Bone marrow (tissue), 2 donors: ENCODE measurements at regions not wholly inside any gene's neighbourhood (a gene's known extent, or its start where the extent isn't known, plus 50 kb on each side); places are given as distances from the start of the nearest gene placed in this dataset.
"Not testable (repeated sequence)": the region's sequence is repeated elsewhere in the genome, so short reads cannot be mapped to it uniquely, and the experiment has no call there.

Source experiments
- DNase-seq, 2 donors: peaks; one replicate each; lab custom pipeline; 2025; lab: John Stamatoyannopoulos, UW

DNA sequence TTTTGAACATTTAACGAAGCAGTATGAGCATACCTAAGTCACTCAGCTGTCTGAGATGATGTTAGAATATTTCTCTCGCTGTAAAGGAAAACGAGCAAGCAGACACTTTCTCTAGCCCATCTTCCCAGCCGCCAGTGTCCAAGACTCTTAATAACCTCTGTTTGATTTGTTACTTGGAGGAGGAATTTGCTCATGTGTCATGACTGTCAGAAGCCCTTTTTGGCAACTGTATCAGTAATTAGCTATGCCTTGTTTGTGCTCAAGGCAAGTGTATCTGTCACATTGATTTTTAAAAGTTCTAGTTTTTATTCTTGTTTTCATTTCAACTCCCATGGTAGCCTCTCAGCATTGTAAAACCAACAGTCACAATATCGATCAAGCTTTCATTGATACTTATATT, 828.4 kb upstream of the SLC10A2 start:
- no peak for DNase-seq

DNA sequence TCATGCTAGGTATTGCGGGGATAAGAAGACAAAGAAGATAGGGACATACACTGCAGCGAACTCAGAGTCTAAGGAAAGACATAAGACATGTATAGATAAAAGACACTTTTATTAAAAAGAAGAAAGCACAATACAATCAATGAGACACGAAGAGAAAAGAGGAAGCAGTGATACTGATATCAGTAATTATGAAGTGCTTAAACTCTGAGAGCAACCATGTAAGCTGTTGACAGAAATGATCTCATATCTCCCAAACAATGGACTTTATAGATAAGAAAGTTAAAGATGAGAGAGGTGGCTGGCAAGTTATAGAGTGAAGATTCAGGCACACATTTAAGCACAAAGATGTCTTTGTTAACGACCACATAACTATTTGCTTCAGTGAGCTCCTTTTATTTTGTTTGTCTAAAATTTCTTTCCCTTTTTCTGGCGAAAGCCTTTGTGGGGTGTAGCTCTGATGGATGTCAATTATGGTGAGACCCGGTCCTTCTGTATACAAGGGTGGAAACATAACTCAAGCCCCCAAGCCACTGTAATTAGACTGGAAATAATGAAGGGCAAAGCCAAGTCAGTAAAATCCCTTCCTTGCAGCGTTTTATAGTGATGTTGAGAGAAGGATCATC, 818.0 kb upstream of the SLC10A2 start:
- no peak for DNase-seq

DNA sequence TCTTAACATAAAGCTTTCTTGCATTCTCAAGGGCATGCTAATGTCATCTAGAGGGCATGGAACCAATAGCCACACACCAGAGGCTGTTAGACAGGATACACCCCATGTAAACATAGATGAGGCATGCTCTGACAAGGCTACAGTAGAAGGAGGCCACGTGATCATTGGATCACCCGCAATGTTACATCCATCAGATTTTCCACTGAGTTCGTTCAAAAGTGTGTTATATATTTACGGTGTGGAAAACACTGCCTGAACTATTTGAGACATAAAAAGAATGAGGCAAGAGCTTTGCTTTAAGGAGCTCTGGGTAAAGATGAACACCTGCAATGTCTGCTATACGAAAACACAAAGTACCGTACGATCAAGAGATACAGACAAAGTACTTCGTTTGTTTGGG, 817.5 kb upstream of the SLC10A2 start:
- no peak for DNase-seq

DNA sequence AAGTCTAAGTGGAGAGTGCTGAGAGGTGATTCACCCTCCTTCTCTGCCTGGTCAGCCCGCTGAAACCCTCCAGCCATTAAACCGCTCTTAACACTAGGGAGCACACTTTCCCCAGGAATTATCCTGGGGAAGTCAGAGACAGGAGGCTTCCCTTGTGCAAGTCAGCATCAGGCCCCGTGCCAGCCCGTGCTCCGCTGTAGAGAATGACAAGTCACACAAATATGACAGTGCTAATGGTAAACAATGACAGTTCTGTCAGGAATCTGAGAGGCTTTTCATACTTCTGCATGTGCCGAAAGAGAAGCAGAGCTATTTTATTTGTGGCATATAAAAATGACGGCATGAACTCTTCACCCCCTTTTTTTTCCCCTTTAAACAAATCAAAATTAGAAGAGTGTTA, 816.9 kb upstream of the SLC10A2 start:
- DNase-seq: no peak

DNA sequence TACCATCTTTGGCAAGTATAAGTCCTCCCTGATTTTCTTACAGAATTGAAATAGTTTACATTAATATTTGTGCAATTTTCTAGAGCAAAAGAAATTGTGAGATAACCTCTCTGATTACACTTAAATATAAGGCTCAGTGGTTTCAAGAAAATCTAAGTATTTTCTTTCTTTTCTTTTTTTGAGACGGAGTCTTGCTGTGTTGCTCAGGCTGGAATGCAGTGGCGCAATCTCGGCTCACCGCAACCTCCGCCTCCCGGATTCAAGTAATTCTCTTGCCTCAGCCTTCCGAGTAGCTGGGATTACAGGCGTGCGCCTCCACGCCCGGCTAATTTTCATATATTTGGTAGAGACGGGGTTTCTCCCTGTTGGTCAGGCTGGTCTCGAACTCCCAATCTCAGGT, 813.9 kb upstream of the SLC10A2 start:
- not testable (repeated sequence) for DNase-seq

DNA sequence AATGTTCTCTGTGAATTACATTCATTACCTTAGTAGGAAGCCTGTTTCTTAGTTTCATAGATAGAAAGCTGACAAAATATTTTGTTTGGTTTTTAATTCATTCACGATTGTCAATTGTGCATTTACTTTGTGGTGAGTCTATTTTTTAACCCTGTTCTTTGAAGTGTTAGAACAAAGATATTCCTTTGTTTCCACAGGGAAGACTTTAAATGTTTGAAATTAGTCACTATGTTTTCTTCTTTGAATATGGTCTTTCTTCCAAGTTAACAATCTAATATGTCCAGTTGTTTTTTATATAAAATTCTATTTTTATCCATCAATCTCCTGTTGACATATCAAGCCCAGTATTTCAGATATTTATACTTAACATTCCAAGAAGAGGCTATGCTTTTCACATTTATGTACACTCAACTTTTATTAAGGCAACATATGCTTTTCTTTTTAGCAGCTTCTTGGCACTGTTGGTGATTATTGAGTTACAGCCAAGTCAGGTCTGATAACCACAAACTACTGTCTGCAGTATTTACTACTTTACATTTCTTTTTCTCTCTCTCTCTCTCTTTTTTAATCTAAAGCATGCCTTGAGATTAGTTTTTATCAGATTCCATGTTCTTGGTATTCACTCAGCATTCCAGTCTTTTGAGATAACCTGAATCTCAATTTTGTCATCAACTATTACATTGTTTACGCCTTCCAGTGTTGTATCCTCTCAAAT, 812.8 kb upstream of the SLC10A2 start:
- no peak for DNase-seq

DNA sequence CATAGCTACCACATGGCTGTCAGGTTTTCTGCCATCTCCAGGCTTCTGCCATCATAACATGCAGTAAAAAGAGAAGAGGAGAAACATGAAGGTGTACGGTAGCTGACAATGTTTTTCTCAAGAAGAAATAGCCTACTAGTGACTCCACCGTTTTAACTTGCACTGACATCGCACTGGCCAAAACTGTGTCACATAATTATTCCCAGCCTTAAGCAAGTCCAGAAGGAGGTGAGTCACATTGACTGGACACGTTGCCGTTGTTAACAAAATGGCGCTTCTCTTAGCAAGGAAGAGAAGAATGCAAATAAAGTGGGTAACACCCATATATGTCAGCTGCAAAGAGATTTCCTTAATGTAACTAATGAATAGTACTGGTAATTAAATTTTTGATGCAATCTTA, 810.4 kb upstream of the SLC10A2 start:
- DNase-seq: no peak

DNA sequence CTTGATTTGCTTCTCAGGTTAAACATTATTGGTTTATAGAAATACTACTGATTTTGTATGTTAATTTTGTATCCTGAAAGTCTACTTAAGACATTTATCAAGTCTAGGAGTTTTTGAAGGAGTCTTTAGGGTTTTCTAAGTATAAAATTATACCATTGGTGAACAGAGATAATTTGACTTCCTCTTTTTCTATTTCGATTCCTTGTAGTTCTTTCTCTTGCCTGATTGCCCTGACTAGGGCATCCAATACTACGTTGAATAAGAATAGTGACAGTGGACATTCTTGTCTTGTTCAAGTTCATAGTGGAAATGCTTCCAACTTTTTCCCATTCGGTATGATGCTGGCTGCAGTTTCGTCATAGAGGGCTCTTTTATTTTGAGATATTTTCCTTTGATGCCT, 807.5 kb upstream of the SLC10A2 start:
- DNase-seq: no peak

DNA sequence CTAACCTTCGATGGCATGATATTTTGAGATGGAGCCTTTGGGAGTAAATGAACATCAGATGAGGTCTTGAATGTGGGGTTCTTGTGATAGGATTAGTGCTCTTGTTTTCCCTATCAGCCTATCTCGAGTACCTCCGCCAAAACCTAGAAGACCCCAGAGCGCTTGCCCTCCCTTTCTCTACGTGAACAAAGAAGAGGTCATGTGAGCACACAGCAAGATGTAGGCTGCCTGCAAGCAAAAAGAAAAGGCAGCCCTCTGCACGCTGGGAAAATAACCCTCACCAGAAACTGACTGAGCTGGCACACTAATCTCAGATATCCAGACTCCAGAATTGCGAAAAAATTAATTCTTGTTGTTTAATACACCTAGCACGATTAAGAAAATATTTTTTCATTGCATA, 799.8 kb upstream of the SLC10A2 start:
- no peak for DNase-seq

DNA sequence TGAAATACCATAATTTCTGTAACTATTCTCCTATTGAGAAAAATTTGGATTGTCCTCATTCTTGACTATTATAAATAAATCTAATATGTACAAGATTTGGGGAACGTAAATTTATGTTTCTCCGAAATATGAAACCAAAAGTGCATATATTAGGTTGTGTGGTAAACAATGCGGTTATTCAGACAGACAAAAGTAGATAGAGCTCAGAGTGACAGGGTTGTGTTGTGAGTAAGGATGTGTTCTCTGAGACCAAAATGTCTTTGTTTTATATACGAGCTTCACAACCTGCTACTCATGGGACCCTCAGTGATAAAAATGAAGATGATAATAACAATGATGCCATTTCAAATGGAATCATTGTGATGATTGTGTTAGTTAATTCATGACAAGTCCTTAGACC, 796.3 kb upstream of the SLC10A2 start:
- no peak for DNase-seq

DNA sequence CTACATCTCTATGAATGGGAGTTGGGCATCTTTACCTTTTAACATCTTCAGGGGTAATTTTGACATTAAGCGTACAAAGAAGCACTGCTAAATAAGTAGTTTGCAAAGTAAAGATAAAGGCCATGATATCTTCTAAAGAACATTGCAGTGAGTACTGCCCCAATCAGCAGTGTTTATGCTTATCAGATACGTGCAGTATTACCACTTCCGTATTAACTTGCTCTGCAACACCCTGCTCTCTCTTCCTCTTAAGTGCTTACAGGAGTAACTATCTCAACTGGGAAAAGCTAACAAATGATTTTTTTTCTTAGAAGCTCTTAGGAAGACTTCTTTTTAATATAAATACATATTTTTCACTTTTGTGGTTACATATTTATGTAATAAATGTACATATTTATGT, 793.7 kb upstream of the SLC10A2 start:
- no peak for DNase-seq

DNA sequence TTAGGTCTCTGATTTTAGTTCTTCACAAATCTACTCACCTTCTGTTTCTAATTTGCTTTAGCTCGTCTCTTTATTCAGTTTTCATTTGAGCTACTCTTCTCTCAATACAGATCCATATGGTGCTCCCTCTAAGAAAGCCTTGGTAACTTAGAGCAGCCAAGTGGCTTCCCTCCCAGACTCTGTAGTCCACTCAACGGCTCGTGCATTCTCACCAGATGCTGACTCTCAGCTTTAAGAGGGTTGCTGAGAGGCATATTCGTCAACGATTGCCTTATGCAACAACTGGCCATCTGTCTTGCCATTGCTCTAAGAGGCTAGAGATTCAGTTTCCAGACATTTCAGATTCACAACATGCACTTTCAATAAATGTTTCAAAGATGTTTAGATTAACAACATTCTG, 785.8 kb upstream of the SLC10A2 start:
- DNase-seq: no peak

DNA sequence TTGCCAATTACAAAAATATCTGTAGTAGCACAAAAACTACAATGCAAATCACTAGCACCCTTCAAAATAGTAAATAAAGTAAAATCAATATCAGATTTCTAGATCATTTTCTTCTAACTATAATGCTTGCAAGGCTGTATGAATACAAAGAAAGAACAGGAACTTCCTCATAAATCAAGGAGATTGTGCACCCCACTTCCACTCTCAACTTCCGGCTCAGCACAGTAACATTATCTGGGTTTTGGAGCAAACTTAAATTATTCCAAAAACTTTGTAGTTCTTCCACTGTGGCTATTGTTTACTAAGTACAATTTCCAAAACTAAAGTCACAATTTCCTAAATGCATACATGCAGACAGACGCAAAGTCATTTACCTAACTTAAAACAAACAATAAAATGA, 778.3 kb upstream of the SLC10A2 start:
- DNase-seq: no peak

DNA sequence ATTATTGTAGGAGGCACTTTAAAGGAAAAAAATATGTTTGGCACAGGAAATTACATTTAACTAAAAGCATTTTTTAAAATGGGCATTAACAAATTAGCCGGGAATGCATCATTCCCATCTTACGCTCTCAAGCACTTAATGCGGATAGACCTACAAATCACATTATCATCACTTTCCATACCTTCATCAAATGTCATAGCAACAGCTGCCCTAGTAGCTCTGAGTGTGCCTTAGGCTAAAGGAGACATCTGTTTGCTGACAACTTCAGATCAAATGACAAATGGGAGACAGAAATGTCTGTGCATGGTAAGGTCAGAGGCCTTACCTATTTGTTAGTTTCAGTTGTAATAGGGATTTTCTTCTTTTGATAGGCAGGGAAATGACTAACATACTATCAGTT, 773.2 kb upstream of the SLC10A2 start:
- DNase-seq: no peak

DNA sequence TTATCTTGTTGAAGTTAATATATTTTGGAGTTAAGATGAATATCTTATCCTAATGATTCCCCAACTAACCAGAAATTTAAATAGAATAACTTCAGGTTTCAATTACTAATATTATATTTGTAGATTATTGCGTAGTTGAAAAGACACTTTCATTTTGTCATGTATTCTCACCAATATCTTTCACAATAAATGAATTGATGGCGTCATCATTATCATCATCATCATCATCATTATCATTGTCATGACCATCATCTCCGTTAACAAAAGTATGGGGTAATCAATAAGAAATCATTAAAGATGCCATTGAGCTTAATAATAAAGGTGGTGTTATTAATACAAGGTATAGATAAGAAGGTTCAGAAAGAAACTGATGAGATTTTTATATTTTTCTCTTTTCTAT, 768.8 kb upstream of the SLC10A2 start:
- no peak for DNase-seq

DNA sequence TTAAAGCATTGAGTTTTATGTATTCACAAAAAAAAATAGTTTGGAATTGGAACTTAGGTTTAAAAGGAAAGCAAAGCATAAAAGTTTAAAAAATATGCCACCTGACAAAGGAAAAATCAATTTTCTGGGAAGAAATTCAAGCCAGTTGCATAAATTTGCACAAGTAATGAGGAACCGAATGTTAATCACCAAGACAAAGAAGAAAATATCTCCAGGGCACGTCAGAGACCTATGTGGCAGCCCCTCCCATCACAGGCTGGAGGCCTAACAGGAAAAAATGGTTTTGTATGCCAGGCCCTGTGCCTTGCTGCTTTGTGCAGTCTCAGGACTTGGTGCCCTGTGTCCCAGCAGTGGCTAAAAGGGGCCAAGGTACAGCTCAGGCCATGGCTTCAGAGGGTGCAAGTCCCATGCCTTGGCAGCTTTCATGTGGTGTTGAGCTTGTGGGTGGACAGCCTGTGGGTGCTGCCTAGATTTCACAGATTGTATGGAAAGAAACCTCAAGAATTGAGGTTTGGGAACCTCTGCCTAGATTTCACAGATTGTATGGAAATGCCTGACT, 767.2 kb upstream of the SLC10A2 start:
- DNase-seq: no peak

DNA sequence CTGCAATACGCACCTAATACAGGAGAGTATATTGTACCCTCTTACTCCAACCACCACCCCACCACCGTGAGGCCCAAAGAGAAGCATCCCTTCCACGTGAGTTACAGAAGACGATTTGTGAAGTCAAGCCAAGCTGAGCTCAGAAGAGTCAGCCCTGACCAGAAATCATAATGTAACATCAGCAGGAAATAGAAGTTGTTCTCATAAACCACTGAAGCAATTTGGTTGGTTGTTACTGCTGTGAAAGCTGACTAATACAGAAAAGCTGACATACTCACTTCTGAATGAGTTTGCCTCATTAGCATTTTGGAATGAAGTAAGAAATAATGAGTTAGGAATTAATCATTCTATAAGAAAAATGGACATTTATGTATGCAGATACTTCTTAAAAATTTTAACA, 749.4 kb upstream of the SLC10A2 start:
- DNase-seq: no peak

DNA sequence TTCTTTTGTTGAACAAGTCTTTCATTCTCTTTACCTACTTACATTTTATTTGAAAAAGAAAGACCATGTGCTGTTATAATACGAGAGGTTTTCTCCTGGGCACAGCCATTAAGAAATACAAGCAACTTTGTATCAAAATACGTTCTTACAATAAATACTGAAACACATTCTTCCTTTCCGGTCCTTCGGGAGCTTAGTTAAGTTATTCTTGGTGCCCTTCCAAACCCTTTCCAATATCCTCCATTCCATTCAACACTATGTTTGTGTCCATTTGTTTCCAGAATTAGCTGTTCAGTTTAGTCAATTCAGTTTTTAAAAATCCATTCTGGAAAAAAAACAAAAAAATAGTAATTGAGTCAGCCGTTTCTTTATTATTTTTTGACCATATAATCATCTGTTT, 746.8 kb upstream of the SLC10A2 start:
- no peak for DNase-seq

DNA sequence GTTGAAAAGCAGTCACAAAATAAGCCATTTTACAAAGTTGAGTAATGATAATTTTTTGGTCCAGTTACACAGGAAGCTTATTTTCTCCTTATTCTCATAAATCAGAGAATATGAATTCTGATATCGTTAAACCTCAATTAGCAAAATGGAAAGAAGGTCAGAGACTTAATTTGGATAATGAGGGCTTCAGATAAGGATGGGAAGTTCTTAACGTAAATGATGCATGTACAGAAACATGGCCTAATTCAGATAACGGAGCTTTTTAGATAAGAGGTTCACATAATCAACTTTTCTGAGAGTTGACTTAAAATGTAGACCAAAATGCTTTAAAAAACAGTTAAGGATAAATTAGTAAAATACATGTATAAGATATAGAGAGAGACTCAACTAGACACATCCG, 746.3 kb upstream of the SLC10A2 start:
- DNase-seq: no peak

DNA sequence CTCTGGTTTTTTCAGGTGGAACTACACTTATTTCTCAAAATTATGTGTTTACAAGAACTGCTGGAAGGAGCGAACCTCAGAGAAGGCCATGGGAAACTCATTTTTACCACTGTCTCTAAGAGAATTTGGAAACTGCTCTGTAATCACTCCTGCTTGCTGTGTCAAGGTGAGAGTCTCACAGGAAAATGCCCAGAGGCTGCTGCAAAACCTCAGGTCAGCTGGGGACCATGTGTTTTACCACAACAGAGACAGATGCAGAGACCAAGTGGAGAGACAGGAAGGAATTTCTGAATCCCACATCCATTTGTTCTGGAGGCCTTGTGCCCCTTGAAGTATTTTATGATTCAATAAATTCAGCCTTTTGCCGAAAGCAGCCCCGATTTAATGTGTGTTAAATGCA, 743.8 kb upstream of the SLC10A2 start:
- no peak for DNase-seq

DNA sequence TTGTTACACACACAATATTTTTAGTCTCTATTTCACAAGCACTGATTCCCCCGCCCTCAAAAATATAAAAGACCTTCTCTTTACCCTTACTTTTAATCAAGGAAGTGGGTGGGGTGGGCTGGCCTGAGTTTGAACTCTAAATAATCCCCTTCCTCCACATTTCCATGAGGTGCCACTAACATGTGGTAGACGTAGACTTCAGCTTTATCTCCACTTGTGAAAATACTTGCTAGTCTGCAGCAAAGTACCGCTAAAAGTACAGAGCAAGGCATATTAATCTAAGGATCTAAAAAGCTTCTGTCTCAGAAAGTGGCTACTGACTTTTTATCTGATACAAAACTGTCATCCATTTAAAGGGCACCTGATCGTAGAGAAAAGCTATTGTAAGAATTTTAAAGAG, 739.6 kb upstream of the SLC10A2 start:
- no peak for DNase-seq

DNA sequence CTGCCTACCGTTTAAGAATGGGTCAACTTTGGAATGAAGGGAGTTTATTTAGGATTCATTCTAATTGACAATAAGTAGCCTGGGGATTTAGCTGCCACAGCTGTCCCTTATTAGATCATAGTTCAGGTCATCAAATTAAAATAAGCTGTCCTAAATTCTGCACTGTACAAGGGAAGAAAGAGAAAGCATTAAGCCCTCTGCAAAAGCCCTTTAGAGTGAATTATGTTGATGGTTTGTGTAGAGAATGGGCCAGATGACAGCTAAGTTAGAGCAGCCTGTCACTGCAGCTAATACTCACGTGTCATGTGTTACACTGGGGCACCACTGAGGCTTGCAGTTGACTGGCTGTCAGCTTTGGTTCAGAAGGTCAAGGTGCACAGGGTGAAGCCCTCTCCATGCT, 737.1 kb upstream of the SLC10A2 start:
- DNase-seq: no peak

DNA sequence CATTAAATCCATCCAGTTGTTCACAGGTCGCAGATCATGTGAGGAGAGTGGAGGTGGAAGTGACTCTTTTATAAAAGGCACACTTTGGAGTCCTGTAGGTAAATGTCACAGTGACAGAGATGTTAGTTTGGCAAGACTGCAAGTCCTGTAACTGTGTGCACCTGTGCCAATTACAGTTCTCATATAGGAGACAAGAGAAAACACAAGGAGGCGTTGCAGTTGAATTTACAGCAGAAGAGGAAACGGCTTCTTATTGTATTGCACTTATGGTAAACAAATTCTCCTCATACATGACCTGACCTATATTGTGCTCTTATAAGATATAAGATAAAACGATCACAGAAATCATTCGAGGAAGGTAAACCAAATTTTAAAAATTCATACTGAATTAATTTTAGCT, 732.8 kb upstream of the SLC10A2 start:
- no peak for DNase-seq

DNA sequence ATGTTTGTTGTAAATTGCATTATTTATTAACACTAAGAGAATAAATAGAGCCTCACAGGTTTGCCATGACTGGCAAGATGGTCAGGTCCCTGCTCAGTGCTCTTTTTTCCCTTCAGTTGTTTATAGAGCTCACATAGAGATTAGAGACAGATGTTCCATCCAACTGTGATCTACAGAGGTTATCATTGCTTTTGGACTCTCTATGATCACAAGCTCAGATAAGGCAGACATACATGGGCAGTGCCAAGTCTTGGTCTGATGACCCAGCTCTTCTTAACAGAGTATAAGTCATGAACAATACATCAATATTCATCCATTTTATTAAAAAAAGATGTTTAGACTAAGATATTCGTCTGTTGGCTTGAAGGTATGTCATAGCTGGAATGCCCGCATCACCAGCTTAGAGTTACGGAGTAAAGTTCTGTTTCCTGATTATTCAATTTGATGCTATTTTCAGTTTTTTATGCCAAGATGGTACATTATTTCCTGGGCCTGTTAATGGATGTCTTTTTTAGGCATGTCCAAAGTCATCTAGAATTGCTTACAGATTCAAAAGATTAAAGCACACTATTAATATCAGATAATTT, 729.8 kb upstream of the SLC10A2 start:
- DNase-seq: no peak
